Gastroesophageal sphincter (tissue), 3 donors: ENCODE measurements at regions not wholly inside any gene's neighbourhood (a gene's known extent, or its start where the extent isn't known, plus 50 kb on each side); places are given as distances from the start of the nearest gene placed in this dataset.

ENCODE experiments used
- CTCF ChIP-seq, 4 experiments: fragments of 200-600 bp in 2 of 4; fragments of 450-650 bp in 2 of 4; sonication (generic) in 1 of 4; IDR thresholded peaks; one replicate each; pipeline ENCODE4 v1.5.1; 2017 to 2019; ENCODE audit warnings: antibody characterized with exemption in 4 of 4, mild to moderate bottlenecking in 2 of 4, moderate library complexity in 2 of 4
- EP300 ChIP-seq: sonication (generic); formaldehyde crosslinking; IDR thresholded peaks from one replicate; pipeline ENCODE4 v1.6.1; 2017; ENCODE audit warnings: antibody characterized with exemption, mild to moderate bottlenecking
- POLR2A ChIP-seq, 2 donors: fragments of 450-650 bp; IDR thresholded peaks; one replicate each; pipeline ENCODE4 v1.6.1; 2017; ENCODE audit warnings: antibody characterized with exemption in 2 of 2, mild to moderate bottlenecking in 2 of 2, moderate library complexity in 1 of 2
- POLR2AphosphoS5 ChIP-seq: sonication (generic); formaldehyde crosslinking; IDR thresholded peaks from one replicate; pipeline ENCODE4 v1.6.1; 2017; ENCODE audit warnings: antibody characterized with exemption

GRCh38 chr21:16533692-16534407 lies 804.1 kb downstream of the USP25 start:
- TF ChIP-seq CTCF (IDR thresholded peaks at IDR 0.05) (no peak), POLR2A (IDR thresholded peaks at IDR 0.05) (no peak), POLR2AphosphoS5 (no peak), EP300 (no peak)
